ENCODE measurements at regions not wholly inside any gene's neighbourhood (a gene's known extent, or its start where the extent isn't known, plus 50 kb on each side); places are given as distances from the start of the nearest gene placed in this dataset.

- no peak for DNase-seq (ENCODE audit: low read depth in 2 of 3, low spot score in 2 of 3)
These were observed 80.1 kb upstream of the PPP1R3A start for GRCh38 chr7:113998934-113999333.

GRCh38 chr7:113996405-113996804 lies 77.6 kb upstream of the PPP1R3A start:
- DNase-seq (ENCODE audit: low read depth in 2 of 3, low spot score in 2 of 3): no peak

DNA sequence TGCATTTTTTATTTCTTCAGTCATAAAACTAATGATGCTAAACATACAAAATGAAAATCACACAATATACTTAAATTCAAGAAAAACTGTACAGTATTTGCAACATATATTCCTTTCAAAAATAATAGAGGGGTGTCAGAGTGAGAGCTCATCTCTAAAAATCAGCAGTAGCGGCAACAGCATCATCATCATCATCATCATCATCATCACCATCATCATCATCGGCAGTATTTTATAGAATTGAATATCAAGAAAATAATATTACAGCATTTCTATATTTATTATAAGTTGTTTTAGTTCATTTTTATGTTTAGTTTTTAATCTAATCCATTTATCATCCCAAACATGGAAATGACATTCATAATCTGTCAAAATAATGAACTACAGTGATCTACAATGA lies 67.4 kb upstream of the PPP1R3A start:
- DNase-seq (ENCODE audit: low read depth in 2 of 3, low spot score in 2 of 3): no peak

DNA sequence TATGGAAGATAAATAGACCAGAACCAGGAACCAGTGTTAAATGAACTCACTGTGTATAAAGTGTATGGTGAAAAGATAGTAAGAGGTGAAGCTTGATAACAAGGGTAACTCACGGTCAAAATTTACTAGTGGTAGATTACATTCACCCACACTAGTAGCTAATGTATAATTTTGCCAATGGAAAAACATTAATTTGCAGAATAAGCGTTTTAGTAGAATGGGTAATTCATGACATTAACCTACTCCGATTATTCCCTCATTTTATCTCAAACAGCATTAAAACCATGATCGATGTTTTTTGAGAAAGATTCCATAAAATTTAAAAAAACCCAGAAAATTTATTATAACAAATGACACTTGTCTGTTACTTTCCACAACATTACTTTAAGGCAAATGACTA lies 57.7 kb upstream of the PPP1R3A start:
- no peak for DNase-seq (ENCODE audit: low read depth in 2 of 3, low spot score in 2 of 3)

- no peak for DNase-seq (ENCODE audit: low read depth in 2 of 3, low spot score in 2 of 3)
These were observed 49.9 kb upstream of the PPP1R3A start for GRCh38 chr7:113968713-113969112.

All from activated CD8-positive, alpha-beta memory T cell treated with anti-CD3 and anti-CD28 coated beads for 48 hours (primary cell).